ENCODE measurements at regions not wholly inside any gene's neighbourhood (a gene's known extent, or its start where the extent isn't known, plus 50 kb on each side); places are given as distances from the start of the nearest gene placed in this dataset.

DNA sequence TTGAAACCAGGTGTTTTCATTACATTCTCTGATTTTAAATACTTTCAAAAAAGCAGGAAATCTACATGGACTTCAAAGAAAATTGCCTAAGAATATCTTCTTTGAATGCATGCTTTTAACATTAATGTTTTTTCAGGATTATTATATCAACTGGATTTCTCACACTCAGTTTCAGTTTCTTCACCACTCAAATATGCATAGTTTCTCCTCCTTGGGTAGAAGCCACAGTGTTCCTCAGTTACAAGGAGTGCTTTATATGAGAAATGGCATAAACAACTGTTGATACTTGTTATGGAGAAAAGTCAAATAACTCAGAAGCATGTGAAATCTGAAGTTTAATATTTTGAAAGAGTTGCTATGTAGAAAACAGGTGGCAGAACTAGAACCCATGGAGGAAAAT, 196.9 kb downstream of the DMRTA1 start:
- TF ChIP-seq, protein P1, sequence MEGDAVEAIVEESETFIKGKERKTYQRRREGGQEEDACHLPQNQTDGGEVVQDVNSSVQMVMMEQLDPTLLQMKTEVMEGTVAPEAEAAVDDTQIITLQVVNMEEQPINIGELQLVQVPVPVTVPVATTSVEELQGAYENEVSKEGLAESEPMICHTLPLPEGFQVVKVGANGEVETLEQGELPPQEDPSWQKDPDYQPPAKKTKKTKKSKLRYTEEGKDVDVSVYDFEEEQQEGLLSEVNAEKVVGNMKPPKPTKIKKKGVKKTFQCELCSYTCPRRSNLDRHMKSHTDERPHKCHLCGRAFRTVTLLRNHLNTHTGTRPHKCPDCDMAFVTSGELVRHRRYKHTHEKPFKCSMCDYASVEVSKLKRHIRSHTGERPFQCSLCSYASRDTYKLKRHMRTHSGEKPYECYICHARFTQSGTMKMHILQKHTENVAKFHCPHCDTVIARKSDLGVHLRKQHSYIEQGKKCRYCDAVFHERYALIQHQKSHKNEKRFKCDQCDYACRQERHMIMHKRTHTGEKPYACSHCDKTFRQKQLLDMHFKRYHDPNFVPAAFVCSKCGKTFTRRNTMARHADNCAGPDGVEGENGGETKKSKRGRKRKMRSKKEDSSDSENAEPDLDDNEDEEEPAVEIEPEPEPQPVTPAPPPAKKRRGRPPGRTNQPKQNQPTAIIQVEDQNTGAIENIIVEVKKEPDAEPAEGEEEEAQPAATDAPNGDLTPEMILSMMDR (IDR thresholded peaks at IDR 0.05; ENCODE audit: insufficient read depth, low read length, poor library complexity, severe bottlenecking): no peak
- no peak for TF ChIP-seq EZH2phosphoT487 (conservative IDR thresholded peaks at IDR 0.05; ENCODE audit: low read length)

Data from SU-DHL-6 (cell line).